Natural killer cell (primary cell): ENCODE measurements at regions not wholly inside any gene's neighbourhood (a gene's known extent, or its start where the extent isn't known, plus 50 kb on each side); places are given as distances from the start of the nearest gene placed in this dataset.
"Not testable (repeated sequence)": the region's sequence is repeated elsewhere in the genome, so short reads cannot be mapped to it uniquely, and the experiment has no call there.

ENCODE experiments used
- ATAC-seq, 3 donors: fragments of 150-1000 bp in 2 of 3; fragments of 200-7000 bp in 1 of 3; cut with Tn5 transposase; 1 replicate in 1 of 3; 2 replicates in 2 of 3; pipeline ENCODE4 v1.10.0; 2021; ENCODE audit warnings: mild to moderate bottlenecking in 2 of 3, moderate library complexity in 2 of 3
- DNase-seq, 2 donors: peaks; one replicate each; pipeline versions ENCODE4 v3.0.0 to v3.0.0-alpha.2; 2013 to 2021; ENCODE audit warnings: mixed read lengths in 1 of 2
- H3K27ac ChIP-seq: one replicate; pipeline ENCODE4 v1.5.1; 2013; ENCODE audit warnings: mild to moderate bottlenecking, low read length
- H3K27me3 ChIP-seq: one replicate; pipeline ENCODE4 v1.6.1; 2013; ENCODE audit warnings: low read length; ENCODE audit not compliant: control insufficient read depth, insufficient read depth
- H3K36me3 ChIP-seq: one replicate; pipeline ENCODE4 v1.6.1; 2013; ENCODE audit warnings: low read length; ENCODE audit not compliant: control insufficient read depth, insufficient read depth
- H3K4me1 ChIP-seq: one replicate; pipeline ENCODE4 v1.6.1; 2013; ENCODE audit warnings: low read length; ENCODE audit not compliant: control insufficient read depth, insufficient read depth
- H3K4me3 ChIP-seq: one replicate; pipeline ENCODE4 v1.5.1; 2013; ENCODE audit warnings: low read length
- H3K9me3 ChIP-seq: one replicate; pipeline ENCODE4 v1.6.1; 2013; ENCODE audit warnings: low read length; ENCODE audit not compliant: control insufficient read depth, insufficient read depth
- H3K27ac Mint-ChIP-seq, 2 donors: one replicate each; pipeline ENCODE4 v1.8.0; 2022; ENCODE audit warnings: mild to moderate bottlenecking in 2 of 2, mixed read lengths in 2 of 2, moderate library complexity in 1 of 2
- H3K27me3 Mint-ChIP-seq, 2 donors: one replicate each; pipeline ENCODE4 v1.8.0; 2022; ENCODE audit warnings: low read depth in 2 of 2, mixed read lengths in 2 of 2
- H3K36me3 Mint-ChIP-seq: one replicate; pipeline ENCODE4 v1.8.0; 2022; ENCODE audit warnings: mixed read lengths
- H3K4me1 Mint-ChIP-seq, 2 donors: one replicate each; pipeline ENCODE4 v1.8.0; 2022; ENCODE audit warnings: mixed read lengths in 2 of 2
- H3K4me3 Mint-ChIP-seq: one replicate; pipeline ENCODE4 v1.8.0; 2022; ENCODE audit warnings: mild to moderate bottlenecking, moderate library complexity, mixed read lengths
- H3K9me3 Mint-ChIP-seq, 2 donors: one replicate each; pipeline ENCODE4 v1.8.0; 2022; ENCODE audit warnings: mixed read lengths in 2 of 2
- CTCF ChIP-seq: fragments of 200-600 bp; IDR thresholded peaks from one replicate; pipeline ENCODE4 v1.8.0; 2022; ENCODE audit warnings: antibody characterized with exemption
- WGBS: methylation state at CpG from one replicate; pipeline ENCODE4 v1.1.7; 2013; ENCODE audit warnings: missing lambda C conversion rate; ENCODE audit not compliant: insufficient coverage; 5-methylcytosine and 5-hydroxymethylcytosine counted together
- intact Hi-C: fragments of 100-400 bp; cut with micrococcal nuclease; formaldehyde crosslinking; loops from one replicate; pipeline ENCODE4 v1.14.2; 2022

- Histone ChIP-seq H3K4me3 (no peak overlapping the region), H3K27ac (no peak overlapping the region), H3K27me3 (no peaks in the 10 kb centered on the region), H3K36me3 (no peaks in the 10 kb centered on the region), H3K4me1 (no peaks in the 10 kb centered on the region), H3K9me3 (no peaks in the 10 kb centered on the region)
- TF ChIP-seq CTCF: no peak
- H3K27me3 Mint-ChIP-seq: no peaks in the 10 kb centered on the region
- no peaks in the 10 kb centered on the region for H3K36me3 Mint-ChIP-seq
- H3K4me3 Mint-ChIP-seq: no peak overlapping the region
- DNase-seq: no peak
- 88% methylated on average over 1 of the region's 1 CpG for WGBS
- H3K27ac Mint-ChIP-seq: no peak overlapping the region
- H3K9me3 Mint-ChIP-seq: peaks cover 0 to 2% of the 10 kb centered on the region in 2 donors
- intact Hi-C loops: no loop called here
- no peak for ATAC-seq
- no peaks in the 10 kb centered on the region for H3K4me1 Mint-ChIP-seq
Measured at GRCh38 chr5:3475674-3476073, 120.0 kb upstream of the IRX1 start.

- no peak for TF ChIP-seq CTCF
- Histone ChIP-seq H3K4me3 (no peak overlapping the region), H3K4me1 (no peaks in the 10 kb centered on the region), H3K27ac (no peak overlapping the region), H3K27me3 (no peaks in the 10 kb centered on the region), H3K9me3 (no peaks in the 10 kb centered on the region), H3K36me3 (no peaks in the 10 kb centered on the region)
- Mint-ChIP-seq H3K27ac (no peak overlapping the region), H3K9me3 (peaks cover 2 to 6% of the 10 kb centered on the region in 2 donors), H3K36me3 (no peaks in the 10 kb centered on the region), H3K27me3 (no peaks in the 10 kb centered on the region), H3K4me1 (no peaks in the 10 kb centered on the region), H3K4me3 (no peak overlapping the region)
- no peak for ATAC-seq
- intact Hi-C loops: no loop called here
- no peak for DNase-seq
- no CpG with 5 or more reads among the region's 1 CpG for WGBS
Measured at GRCh38 chr5:3466392-3466791, 129.2 kb upstream of the IRX1 start.

- DNase-seq (no peak), ATAC-seq (no peak)
- WGBS: no CpG with 5 or more reads among the region's 2 CpGs
- Mint-ChIP-seq H3K27ac (no peak overlapping the region), H3K9me3 (peaks cover 2% of the 10 kb centered on the region in 2 donors), H3K4me3 (no peak overlapping the region), H3K27me3 (no peaks in the 10 kb centered on the region), H3K4me1 (no peaks in the 10 kb centered on the region), H3K36me3 (no peaks in the 10 kb centered on the region)
- no peak overlapping the region for H3K27ac ChIP-seq
- intact Hi-C loops: no loop called here
- H3K27me3 ChIP-seq: no peaks in the 10 kb centered on the region
- H3K4me1 ChIP-seq: no peaks in the 10 kb centered on the region
- no peak for TF ChIP-seq CTCF
- peaks cover 6% of the 10 kb centered on the region for H3K9me3 ChIP-seq
- no peaks in the 10 kb centered on the region for H3K36me3 ChIP-seq
- no peak overlapping the region for H3K4me3 ChIP-seq
Measured at GRCh38 chr5:3460416-3460815, 135.2 kb upstream of the IRX1 start.

GRCh38 chr5:3456121-3456681 is 139.4 kb upstream of the IRX1 start:
- no peak for TF ChIP-seq CTCF
- no peaks in the 10 kb centered on the region for H3K27me3 ChIP-seq
- no peaks in the 10 kb centered on the region for H3K4me1 ChIP-seq
- no peak for DNase-seq
- no peak overlapping the region for H3K4me3 ChIP-seq
- H3K9me3 ChIP-seq: peaks cover 11% of the 10 kb centered on the region
- Mint-ChIP-seq H3K27ac (no peak overlapping the region), H3K4me3 (no peak overlapping the region), H3K9me3 (peaks cover 2 to 6% of the 10 kb centered on the region in 2 donors), H3K36me3 (no peaks in the 10 kb centered on the region), H3K4me1 (no peaks in the 10 kb centered on the region), H3K27me3 (no peaks in the 10 kb centered on the region)
- no peaks in the 10 kb centered on the region for H3K36me3 ChIP-seq
- intact Hi-C loops: no loop called here
- ATAC-seq: peak in 1 of 3 donors; percentile 39
- WGBS: 71% methylated on average over 14 of the region's 14 CpGs
- H3K27ac ChIP-seq: no peak overlapping the region

GRCh38 chr5:3454028-3454427 is 141.6 kb upstream of the IRX1 start:
- H3K27ac Mint-ChIP-seq, H3K9me3 Mint-ChIP-seq, H3K27ac ChIP-seq, H3K36me3 ChIP-seq, ATAC-seq, H3K4me1 ChIP-seq, DNase-seq, H3K36me3 Mint-ChIP-seq, H3K27me3 Mint-ChIP-seq, H3K27me3 ChIP-seq, intact Hi-C loops, H3K4me3 ChIP-seq, H3K4me1 Mint-ChIP-seq, H3K4me3 Mint-ChIP-seq: not testable (repeated sequence)
- WGBS: 93% methylated on average over 27 of the region's 27 CpGs
- H3K9me3 ChIP-seq: peaks cover 12% of the 10 kb centered on the region
